Mesendoderm (in vitro differentiated cells): ENCODE measurements at regions not wholly inside any gene's neighbourhood (a gene's known extent, or its start where the extent isn't known, plus 50 kb on each side); places are given as distances from the start of the nearest gene placed in this dataset.

Source experiments
- DNase-seq: peaks from one replicate; pipeline ENCODE4 v3.0.0; 2013
- H2AK5ac ChIP-seq: 2 replicates; pipeline ENCODE4 v1.6.1; 2013; ENCODE audit warnings: low read length, inconsistent platforms
- H2BK120ac ChIP-seq: 2 replicates; pipeline ENCODE4 v1.6.1; 2013; ENCODE audit warnings: low read depth, mild to moderate bottlenecking, low read length, moderate library complexity, mixed read lengths
- H2BK15ac ChIP-seq: replicated peaks from 2 replicates; pipeline ENCODE4 v1.6.1; 2013; ENCODE audit warnings: low read depth, mild to moderate bottlenecking, moderate library complexity
- H2BK5ac ChIP-seq: 2 replicates; pipeline ENCODE4 v1.6.1; 2013; ENCODE audit warnings: low read length, inconsistent platforms
- H3K18ac ChIP-seq: 2 replicates; pipeline ENCODE4 v1.6.1; 2013; ENCODE audit warnings: mild to moderate bottlenecking, low read length, mixed read lengths
- H3K23ac ChIP-seq: one replicate; pipeline ENCODE4 v1.6.1; 2013; ENCODE audit warnings: low read length
- H3K27ac ChIP-seq: 2 replicates; pipeline ENCODE4 v1.5.1; 2013; ENCODE audit warnings: low read depth, mild to moderate bottlenecking, inconsistent platforms, low read length, moderate library complexity
- H3K27me3 ChIP-seq: 2 replicates; pipeline ENCODE4 v1.6.1; 2013; ENCODE audit warnings: low read length, control low read depth, mild to moderate bottlenecking, inconsistent platforms; ENCODE audit not compliant: insufficient read depth, poor library complexity
- H3K36me3 ChIP-seq: 2 replicates; pipeline ENCODE4 v1.6.1; 2013; ENCODE audit warnings: low read length, inconsistent platforms; ENCODE audit not compliant: control insufficient read depth, insufficient read depth
- H3K4ac ChIP-seq: one replicate; pipeline ENCODE4 v1.6.1; 2013; ENCODE audit warnings: low read depth, mild to moderate bottlenecking, low read length, moderate library complexity
- H3K4me1 ChIP-seq: 2 replicates; pipeline ENCODE4 v1.6.1; 2013; ENCODE audit warnings: low read depth, low read length, inconsistent platforms; ENCODE audit not compliant: control insufficient read depth
- H3K4me2 ChIP-seq: 2 replicates; pipeline ENCODE4 v1.6.1; 2013; ENCODE audit warnings: low read length
- H3K4me3 ChIP-seq: 2 replicates; pipeline ENCODE4 v1.5.1; 2013; ENCODE audit warnings: mild to moderate bottlenecking, low read length
- H3K56ac ChIP-seq: one replicate; pipeline ENCODE4 v1.6.1; 2013; ENCODE audit warnings: low read length
- H3K79me1 ChIP-seq: 2 replicates; pipeline ENCODE4 v1.6.1; 2013; ENCODE audit warnings: low read length, inconsistent platforms
- H3K79me2 ChIP-seq: 2 replicates; pipeline ENCODE4 v1.6.1; 2013; ENCODE audit warnings: mild to moderate bottlenecking, low read length; ENCODE audit not compliant: control insufficient read depth, insufficient read depth
- H3K9ac ChIP-seq: 2 replicates; pipeline ENCODE4 v1.6.1; 2013; ENCODE audit warnings: low read length, inconsistent platforms
- H4K5ac ChIP-seq: one replicate; pipeline ENCODE4 v1.6.1; 2013; ENCODE audit warnings: low read length
- H4K8ac ChIP-seq: one replicate; pipeline ENCODE4 v1.6.1; 2013; ENCODE audit warnings: low read depth, mild to moderate bottlenecking, control low read depth, low read length, moderate library complexity
- WGBS: extraction: QIAGEN DNeasy Blood & Tissue Kit; methylation state at CpG from one replicate; pipeline ENCODE4 v1.1.7; 2013; ENCODE audit warnings: low lambda C conversion rate, missing lambda C conversion rate; ENCODE audit not compliant: insufficient coverage; ENCODE audit errors: extremely low coverage; 5-methylcytosine and 5-hydroxymethylcytosine counted together

GRCh38 chr4:132605551-132605950, 543.5 kb upstream of the PCDH10 start:
- no peak overlapping the region for H3K4me3 ChIP-seq
- no peak overlapping the region for H2BK5ac ChIP-seq
- H3K79me1 ChIP-seq = no peaks in the 10 kb centered on the region
- H3K79me2 ChIP-seq = no peaks in the 10 kb centered on the region
- H2AK5ac ChIP-seq = no peak overlapping the region
- no peak overlapping the region for H4K5ac ChIP-seq
- H3K56ac ChIP-seq = no peak overlapping the region
- no peak overlapping the region for H3K4ac ChIP-seq
- no CpG with 5 or more reads among the region's 4 CpGs for WGBS
- no peak overlapping the region for H3K23ac ChIP-seq
- H3K4me1 ChIP-seq = no peaks in the 10 kb centered on the region
- no peak overlapping the region for H3K27ac ChIP-seq
- H3K18ac ChIP-seq = no peak overlapping the region
- no peak overlapping the region for H4K8ac ChIP-seq
- no peak overlapping the region for H2BK15ac ChIP-seq
- H3K27me3 ChIP-seq = no peaks in the 10 kb centered on the region
- no peak overlapping the region for H2BK120ac ChIP-seq
- H3K4me2 ChIP-seq = no peak overlapping the region
- DNase-seq = no peak
- no peaks in the 10 kb centered on the region for H3K36me3 ChIP-seq
- H3K9ac ChIP-seq = no peak overlapping the region

- Histone ChIP-seq H2BK5ac (no peak overlapping the region), H3K4me1 (no peaks in the 10 kb centered on the region), H3K9ac (no peak overlapping the region), H2AK5ac (no peak overlapping the region), H2BK120ac (no peak overlapping the region), H3K27ac (no peak overlapping the region), H4K5ac (no peak overlapping the region), H3K18ac (no peak overlapping the region), H3K4me2 (no peak overlapping the region), H3K79me2 (no peaks in the 10 kb centered on the region), H3K27me3 (no peaks in the 10 kb centered on the region), H3K4me3 (no peak overlapping the region), H3K4ac (no peak overlapping the region), H3K36me3 (no peaks in the 10 kb centered on the region), H4K8ac (no peak overlapping the region), H2BK15ac (no peak overlapping the region), H3K56ac (no peak overlapping the region), H3K23ac (no peak overlapping the region), H3K79me1 (no peaks in the 10 kb centered on the region)
- no peak for DNase-seq
Measured at GRCh38 chr4:132614682-132615081, 534.4 kb upstream of the PCDH10 start.

DNA sequence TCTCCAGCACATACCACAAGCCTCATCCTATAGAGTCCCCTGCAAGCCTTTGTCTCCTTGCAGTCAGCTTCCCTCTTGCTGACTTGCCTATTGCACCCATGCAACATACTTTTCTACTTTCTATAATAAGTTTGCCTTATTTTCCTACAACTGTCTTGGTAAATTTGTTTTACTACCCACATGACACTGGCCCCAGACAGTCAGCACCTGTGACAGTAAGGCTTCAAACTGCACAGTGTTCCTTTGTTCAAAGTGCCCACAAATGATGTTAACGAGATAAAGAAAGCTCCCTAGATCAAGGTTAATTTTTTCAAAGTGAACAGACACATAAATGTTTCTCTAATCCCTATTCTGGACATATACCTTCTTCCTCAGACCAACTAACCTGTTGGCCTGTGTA, 529.1 kb upstream of the PCDH10 start:
- H3K27me3 ChIP-seq = no peaks in the 10 kb centered on the region
- H4K5ac ChIP-seq = no peak overlapping the region
- H4K8ac ChIP-seq = no peak overlapping the region
- H3K4me2 ChIP-seq = no peak overlapping the region
- WGBS = no CpG with 5 or more reads among the region's 1 CpG
- no peaks in the 10 kb centered on the region for H3K36me3 ChIP-seq
- H3K27ac ChIP-seq = no peak overlapping the region
- H3K79me2 ChIP-seq = no peaks in the 10 kb centered on the region
- no peak overlapping the region for H3K4ac ChIP-seq
- no peaks in the 10 kb centered on the region for H3K4me1 ChIP-seq
- H2AK5ac ChIP-seq = no peak overlapping the region
- no peak overlapping the region for H2BK15ac ChIP-seq
- H2BK120ac ChIP-seq = no peak overlapping the region
- no peak overlapping the region for H3K9ac ChIP-seq
- H3K18ac ChIP-seq = no peak overlapping the region
- DNase-seq = no peak
- H3K23ac ChIP-seq = no peak overlapping the region
- no peak overlapping the region for H3K4me3 ChIP-seq
- H3K79me1 ChIP-seq = no peaks in the 10 kb centered on the region
- H3K56ac ChIP-seq = no peak overlapping the region
- no peak overlapping the region for H2BK5ac ChIP-seq

DNA sequence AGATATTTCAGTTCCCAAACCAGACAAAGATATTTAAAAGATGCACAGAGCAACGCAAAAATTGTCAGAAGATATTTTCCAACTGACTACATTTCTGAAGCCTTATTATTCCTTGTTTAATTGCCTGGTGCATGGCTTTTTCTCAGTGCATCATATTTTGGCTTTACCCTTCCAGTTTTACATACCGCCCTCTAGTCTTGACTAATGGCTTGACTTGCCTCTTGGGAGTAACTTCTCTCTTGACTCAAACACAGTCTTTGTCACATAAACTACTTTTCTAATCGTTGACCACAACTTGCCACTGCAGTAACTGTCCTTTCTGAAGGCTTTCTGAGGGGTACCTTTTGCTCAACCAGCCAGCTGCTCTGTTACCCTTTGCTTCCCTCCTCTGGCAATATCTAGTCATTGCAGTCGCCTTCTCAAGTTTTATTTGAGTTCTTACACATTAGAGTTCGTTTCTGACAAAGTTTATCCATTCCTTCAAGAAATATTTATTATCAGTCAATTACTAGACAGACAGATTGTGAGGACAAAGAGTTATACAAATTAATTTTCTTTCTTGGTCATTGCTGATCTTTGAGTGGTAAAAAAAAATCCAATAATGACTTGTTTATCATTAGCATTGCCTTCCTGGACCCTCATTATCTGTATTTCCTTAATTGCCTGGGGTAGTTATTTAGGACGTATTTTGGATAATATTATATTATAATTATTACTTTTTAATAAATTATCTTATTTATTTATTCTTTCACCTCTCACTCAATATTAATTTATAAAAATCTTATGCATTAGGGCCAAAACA, 506.9 kb upstream of the PCDH10 start:
- H3K56ac ChIP-seq = no peak overlapping the region
- H3K4me3 ChIP-seq = no peak overlapping the region
- no peak overlapping the region for H3K27ac ChIP-seq
- no peaks in the 10 kb centered on the region for H3K79me1 ChIP-seq
- H3K9ac ChIP-seq = no peak overlapping the region
- no peak overlapping the region for H2BK15ac ChIP-seq
- H3K36me3 ChIP-seq = no peaks in the 10 kb centered on the region
- H3K4me1 ChIP-seq = no peaks in the 10 kb centered on the region
- H3K27me3 ChIP-seq = no peaks in the 10 kb centered on the region
- no peak overlapping the region for H4K8ac ChIP-seq
- H3K4ac ChIP-seq = no peak overlapping the region
- no peak overlapping the region for H3K18ac ChIP-seq
- H3K4me2 ChIP-seq = no peak overlapping the region
- H2BK120ac ChIP-seq = no peak overlapping the region
- H4K5ac ChIP-seq = no peak overlapping the region
- DNase-seq = peak; percentile 76
- no peak overlapping the region for H2AK5ac ChIP-seq
- H3K79me2 ChIP-seq = no peaks in the 10 kb centered on the region
- WGBS = no CpG with 5 or more reads among the region's 6 CpGs
- H3K23ac ChIP-seq = no peak overlapping the region
- no peak overlapping the region for H2BK5ac ChIP-seq

- Histone ChIP-seq H3K4me3 (no peak overlapping the region), H3K4ac (no peak overlapping the region), H2BK120ac (no peak overlapping the region), H3K79me1 (no peaks in the 10 kb centered on the region), H3K79me2 (no peaks in the 10 kb centered on the region), H3K23ac (no peak overlapping the region), H3K4me2 (no peak overlapping the region), H3K18ac (no peak overlapping the region), H3K4me1 (no peaks in the 10 kb centered on the region), H4K8ac (no peak overlapping the region), H2BK15ac (no peak overlapping the region), H3K27me3 (no peaks in the 10 kb centered on the region), H2AK5ac (no peak overlapping the region), H2BK5ac (no peak overlapping the region), H3K56ac (no peak overlapping the region), H3K27ac (no peak overlapping the region), H3K36me3 (no peaks in the 10 kb centered on the region), H4K5ac (no peak overlapping the region), H3K9ac (no peak overlapping the region)
- WGBS = no CpG with 5 or more reads among the region's 2 CpGs
- no peak for DNase-seq
Measured at GRCh38 chr4:132646186-132646585, 502.9 kb upstream of the PCDH10 start.

GRCh38 chr4:132651196-132651595, 497.9 kb upstream of the PCDH10 start:
- H2BK5ac ChIP-seq = no peak overlapping the region
- H2BK120ac ChIP-seq = no peak overlapping the region
- H3K4me2 ChIP-seq = no peak overlapping the region
- no peak overlapping the region for H3K18ac ChIP-seq
- H3K79me2 ChIP-seq = no peaks in the 10 kb centered on the region
- H4K8ac ChIP-seq = no peak overlapping the region
- no peak overlapping the region for H2BK15ac ChIP-seq
- no peaks in the 10 kb centered on the region for H3K36me3 ChIP-seq
- H3K23ac ChIP-seq = no peak overlapping the region
- no peaks in the 10 kb centered on the region for H3K27me3 ChIP-seq
- no CpG with 5 or more reads among the region's 2 CpGs for WGBS
- H2AK5ac ChIP-seq = no peak overlapping the region
- no peak overlapping the region for H3K27ac ChIP-seq
- no peaks in the 10 kb centered on the region for H3K79me1 ChIP-seq
- H4K5ac ChIP-seq = no peak overlapping the region
- no peak overlapping the region for H3K4ac ChIP-seq
- no peak overlapping the region for H3K9ac ChIP-seq
- no peak for DNase-seq
- H3K4me3 ChIP-seq = no peak overlapping the region
- H3K56ac ChIP-seq = no peak overlapping the region
- no peaks in the 10 kb centered on the region for H3K4me1 ChIP-seq
